Bronchial epithelial cell (primary cell): ENCODE measurements at regions not wholly inside any gene's neighbourhood (a gene's known extent, or its start where the extent isn't known, plus 50 kb on each side); places are given as distances from the start of the nearest gene placed in this dataset.
"Not testable (repeated sequence)": the region's sequence is repeated elsewhere in the genome, so short reads cannot be mapped to it uniquely, and the experiment has no call there.

ENCODE experiments used
- DNase-seq: peaks from one replicate; pipeline ENCODE4 v3.0.0-alpha.2; 2010; ENCODE audit warnings: low read depth
- FAIRE-seq: peaks from 2 replicates; lab custom pipeline; 2011; peaks lifted over from hg19 to GRCh38; lab: Jason Lieb, UNC
- H3K27me3 ChIP-seq: 2 replicates; pipeline ENCODE4 v1.5.1; 2011; ENCODE audit warnings: low read length; ENCODE audit not compliant: control insufficient read depth, insufficient read depth
- H3K36me3 ChIP-seq: 2 replicates; pipeline ENCODE4 v1.5.1; 2011; ENCODE audit warnings: low read length; ENCODE audit not compliant: control insufficient read depth, insufficient read depth
- H3K4me3 ChIP-seq: 2 replicates; pipeline ENCODE4 v1.5.1; 2011; ENCODE audit warnings: mild to moderate bottlenecking, low read depth, low read length, control low read depth
- TF ChIP-seq, protein P1 (sequence below): IDR thresholded peaks from 2 replicates; pipeline ENCODE4 v1.5.1; 2011; ENCODE audit warnings: mild to moderate bottlenecking, moderate library complexity, low read length, control low read depth, inconsistent platforms; ENCODE audit not compliant: insufficient read depth, severe bottlenecking

DNA sequence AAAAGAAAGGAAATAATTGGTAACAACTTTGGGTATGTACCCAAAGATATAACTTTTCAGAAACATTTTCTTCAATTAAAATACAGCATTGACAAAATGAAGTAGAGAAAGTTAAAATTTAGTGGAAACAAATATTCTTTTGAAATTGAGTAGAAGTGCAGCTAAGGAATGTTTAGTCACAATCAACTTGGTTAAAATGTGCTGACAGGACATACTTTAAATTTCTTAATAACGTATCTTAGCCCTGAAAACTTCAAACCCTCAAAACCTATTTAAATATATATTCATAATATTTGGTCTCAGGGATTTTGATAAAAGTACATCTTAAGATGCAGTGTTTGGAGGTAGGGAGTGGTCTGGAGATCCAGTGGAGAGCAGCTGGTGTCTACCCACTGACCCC, 240.8 kb downstream of the DKK2 start:
- FAIRE-seq, result no peak

DNA sequence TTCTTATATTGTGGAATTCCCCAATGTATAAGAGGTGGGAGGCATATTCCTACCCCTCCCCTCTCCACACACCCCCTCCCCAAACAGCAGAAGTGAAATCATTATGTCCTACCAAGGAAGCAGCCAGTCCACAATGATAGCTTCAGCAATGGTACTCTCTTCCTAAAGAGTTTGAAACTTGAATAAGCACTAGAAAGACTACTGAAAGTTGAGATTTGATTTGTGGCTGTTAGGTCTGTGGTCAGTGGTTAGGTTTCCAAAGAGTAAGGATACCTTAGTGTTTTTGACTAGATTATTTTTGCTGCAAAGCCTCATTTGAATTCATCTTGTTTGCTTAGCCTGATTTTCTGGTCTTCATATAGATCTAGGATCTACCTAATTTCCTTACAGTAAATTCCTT, 242.2 kb downstream of the DKK2 start:
- Histone ChIP-seq H3K36me3 (no peaks in the 10 kb centered on the region), H3K27me3 (no peaks in the 10 kb centered on the region), H3K4me3 (no peak overlapping the region)
- DNase-seq, result no peak
- TF ChIP-seq, protein P1, sequence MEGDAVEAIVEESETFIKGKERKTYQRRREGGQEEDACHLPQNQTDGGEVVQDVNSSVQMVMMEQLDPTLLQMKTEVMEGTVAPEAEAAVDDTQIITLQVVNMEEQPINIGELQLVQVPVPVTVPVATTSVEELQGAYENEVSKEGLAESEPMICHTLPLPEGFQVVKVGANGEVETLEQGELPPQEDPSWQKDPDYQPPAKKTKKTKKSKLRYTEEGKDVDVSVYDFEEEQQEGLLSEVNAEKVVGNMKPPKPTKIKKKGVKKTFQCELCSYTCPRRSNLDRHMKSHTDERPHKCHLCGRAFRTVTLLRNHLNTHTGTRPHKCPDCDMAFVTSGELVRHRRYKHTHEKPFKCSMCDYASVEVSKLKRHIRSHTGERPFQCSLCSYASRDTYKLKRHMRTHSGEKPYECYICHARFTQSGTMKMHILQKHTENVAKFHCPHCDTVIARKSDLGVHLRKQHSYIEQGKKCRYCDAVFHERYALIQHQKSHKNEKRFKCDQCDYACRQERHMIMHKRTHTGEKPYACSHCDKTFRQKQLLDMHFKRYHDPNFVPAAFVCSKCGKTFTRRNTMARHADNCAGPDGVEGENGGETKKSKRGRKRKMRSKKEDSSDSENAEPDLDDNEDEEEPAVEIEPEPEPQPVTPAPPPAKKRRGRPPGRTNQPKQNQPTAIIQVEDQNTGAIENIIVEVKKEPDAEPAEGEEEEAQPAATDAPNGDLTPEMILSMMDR, result no peak
- no peak for FAIRE-seq

More for the DNA sequence above, 240.8 kb downstream of the DKK2 start:
- no peak for DNase-seq
- TF ChIP-seq, protein P1, result no peak
- no peaks in the 10 kb centered on the region for H3K36me3 ChIP-seq
- H3K27me3 ChIP-seq, result no peaks in the 10 kb centered on the region
- no peak overlapping the region for H3K4me3 ChIP-seq

DNA sequence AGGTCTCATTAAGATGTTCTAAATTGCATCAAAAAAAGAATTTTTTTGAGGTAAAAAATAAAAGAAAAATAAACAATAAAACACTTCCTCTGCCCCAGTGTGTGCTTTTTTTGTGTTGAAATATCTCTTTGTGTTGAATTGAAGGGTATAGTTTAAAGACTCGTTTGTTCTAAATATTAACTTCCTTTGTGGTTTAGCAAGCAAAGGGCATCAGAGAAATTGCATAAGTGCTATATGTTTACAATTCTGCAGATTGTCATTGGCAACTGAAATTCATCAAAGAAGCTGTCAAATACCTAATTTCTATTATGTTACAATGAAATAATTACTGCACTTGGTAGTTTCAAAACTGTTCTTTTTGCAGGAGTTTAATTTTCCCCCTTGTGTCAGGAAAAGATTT, 260.5 kb downstream of the DKK2 start:
- no peak for FAIRE-seq
- Histone ChIP-seq H3K27me3 (no peaks in the 10 kb centered on the region), H3K36me3 (no peaks in the 10 kb centered on the region), H3K4me3 (no peak overlapping the region)
- no peak for DNase-seq
- TF ChIP-seq, protein P1, result no peak

DNA sequence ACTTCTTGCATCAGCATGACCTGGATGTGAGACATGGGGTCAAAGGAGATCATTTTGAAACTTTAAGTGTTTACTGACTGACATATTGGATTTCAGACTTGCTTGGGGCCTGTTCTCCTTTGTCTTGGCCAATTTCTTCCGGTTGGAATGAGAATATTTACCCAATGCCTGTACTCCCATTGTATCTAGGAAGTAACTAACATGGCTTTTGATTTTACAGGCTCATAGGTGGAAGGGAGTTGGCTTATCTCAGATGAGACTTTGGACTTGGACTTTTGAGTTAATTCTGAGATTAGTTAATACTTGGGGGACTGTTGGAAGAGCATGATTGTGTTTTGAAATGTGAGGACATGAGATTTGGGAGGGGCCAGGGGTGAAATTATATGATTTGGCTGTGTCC, 262.1 kb downstream of the DKK2 start:
- FAIRE-seq, result not testable (repeated sequence)

DNA sequence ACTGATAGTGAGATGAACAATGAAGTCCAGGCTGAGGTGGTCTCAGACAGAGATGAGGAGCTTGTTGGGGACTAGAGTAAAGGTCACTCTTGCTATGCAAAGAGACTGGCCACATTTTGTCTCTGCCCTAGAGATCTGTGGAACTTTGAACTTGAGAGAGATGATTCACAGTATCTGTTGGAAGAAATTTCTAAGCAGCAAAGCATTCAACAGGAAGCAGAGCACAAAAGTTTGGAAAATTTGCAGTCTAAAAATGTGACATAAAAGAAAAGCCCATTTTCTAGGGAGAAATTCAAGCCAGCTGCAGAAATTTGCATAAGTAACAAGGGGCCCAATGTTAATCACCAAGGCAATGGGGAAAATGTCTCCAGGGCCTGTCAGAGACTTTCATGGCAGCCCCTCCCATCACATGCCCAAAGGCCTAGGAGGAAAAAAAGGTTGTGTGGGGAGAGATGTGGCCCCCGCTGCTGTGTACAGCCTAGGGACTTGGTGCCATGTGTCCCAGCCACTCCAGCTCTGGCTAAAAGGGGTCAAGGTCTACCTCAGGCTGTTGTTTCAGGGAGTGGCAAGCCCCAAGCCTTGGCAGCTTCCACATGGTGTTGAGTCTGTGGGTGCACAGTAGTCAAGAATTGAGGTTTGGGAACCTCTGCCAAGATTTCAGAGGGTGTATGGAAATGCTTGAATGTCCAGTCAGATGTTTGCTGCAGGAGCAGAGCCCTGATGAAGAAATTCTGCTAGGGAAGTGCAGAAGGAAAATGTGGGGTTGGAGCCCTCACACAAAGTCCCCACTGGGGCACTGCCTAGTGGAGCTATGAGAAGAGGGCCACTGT, 262.8 kb downstream of the DKK2 start:
- DNase-seq (peak; percentile 5), FAIRE-seq (no peak)
- H3K36me3 ChIP-seq, result no peaks in the 10 kb centered on the region
- no peaks in the 10 kb centered on the region for H3K27me3 ChIP-seq
- TF ChIP-seq, protein P1, result no peak
- H3K4me3 ChIP-seq, result no peak overlapping the region

More for the DNA sequence above, 262.1 kb downstream of the DKK2 start:
- not testable (repeated sequence) for DNase-seq, H3K27me3 ChIP-seq, H3K4me3 ChIP-seq, H3K36me3 ChIP-seq

DNA sequence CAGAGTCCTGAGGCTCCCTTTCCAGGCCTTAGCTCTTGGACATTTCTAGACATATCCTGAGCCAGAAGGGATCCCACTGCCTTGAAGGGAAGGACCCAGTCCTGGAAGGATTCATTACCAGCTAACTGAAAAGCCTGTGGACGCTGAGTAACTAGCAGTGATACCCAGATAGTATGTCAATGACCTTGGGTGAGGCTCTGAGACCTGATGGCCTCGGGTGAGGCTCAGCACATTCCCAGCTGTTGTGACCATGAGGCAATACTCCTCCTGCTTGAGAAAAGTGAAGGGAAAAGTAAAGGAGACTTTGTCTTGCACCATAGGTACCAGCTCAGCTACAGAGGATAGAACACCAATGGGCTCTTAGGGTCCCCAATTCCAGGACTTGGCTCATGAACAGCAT, 268.1 kb downstream of the DKK2 start:
- TF ChIP-seq, protein P1, result no peak
- DNase-seq, result no peak
- Histone ChIP-seq H3K27me3 (no peaks in the 10 kb centered on the region), H3K4me3 (no peak overlapping the region), H3K36me3 (no peaks in the 10 kb centered on the region)
- FAIRE-seq, result no peak
